Endothelial cell of umbilical vein (primary cell): ENCODE measurements at regions not wholly inside any gene's neighbourhood (a gene's known extent, or its start where the extent isn't known, plus 50 kb on each side); places are given as distances from the start of the nearest gene placed in this dataset.

ENCODE experiments used
- BruUV-seq: library from RNA; stranded (reverse); fragments of 400-500 nt; replicated peaks from 2 replicates; lab custom pipeline; 2021; lab: Mats Ljungman, UMichigan
- CTCF ChIA-PET: fragments of 300-600, 350-600 bp; sonication (Branson Sonifier 250); formaldehyde crosslinking; loops from one replicate; lab custom pipeline; 2021; ENCODE audit warnings: antibody characterized with exemption, inconsistent platforms; lab: Charles Lee
- POLR2A ChIA-PET: fragments of 300-600, 350-600 bp; sonication (Branson Sonifier 250); formaldehyde crosslinking; loops from one replicate; lab custom pipeline; 2021; ENCODE audit warnings: antibody characterized with exemption, inconsistent platforms; lab: Charles Lee
- DNase-seq: peaks from one replicate; pipeline ENCODE4 v3.0.0-alpha.2; 2011; ENCODE audit warnings: low read depth, low spot score
- FAIRE-seq: peaks from 2 replicates; lab custom pipeline; 2011; peaks lifted over from hg19 to GRCh38; lab: Jason Lieb, UNC
- H2AFZ ChIP-seq: 2 replicates; pipeline ENCODE4 v1.6.0; 2012; ENCODE audit warnings: low read depth, low read length, control low read depth, inconsistent platforms
- H3K27ac ChIP-seq: 2 replicates; pipeline ENCODE4 v1.5.1; 2011; ENCODE audit warnings: low read depth, mild to moderate bottlenecking, control low read depth, low read length, moderate library complexity; ENCODE audit not compliant: insufficient read depth
- H3K27me3 ChIP-seq, 2 experiments: 2 replicates each; pipeline versions ENCODE4 v1.6.0 to v1.6.1; 2011; ENCODE audit warnings: low read length in 2 of 2, mixed read lengths in 1 of 2; ENCODE audit not compliant: control insufficient read depth in 2 of 2, insufficient read depth in 2 of 2
- H3K36me3 ChIP-seq, 2 experiments: 2 replicates in 1 of 2; 3 replicates in 1 of 2; pipeline ENCODE4 v1.5.1; 2011; ENCODE audit warnings: low read length in 2 of 2, mild to moderate bottlenecking in 1 of 2, moderate library complexity in 1 of 2; ENCODE audit not compliant: control insufficient read depth in 2 of 2, insufficient read depth in 2 of 2; ENCODE audit errors: extremely low read depth in 1 of 2
- H3K4me1 ChIP-seq: 3 replicates; pipeline ENCODE4 v1.5.1; 2011; ENCODE audit warnings: mild to moderate bottlenecking, low read length; ENCODE audit not compliant: control insufficient read depth, insufficient read depth; ENCODE audit errors: extremely low read depth
- H3K4me2 ChIP-seq: 2 replicates; pipeline ENCODE4 v1.6.1; 2011; ENCODE audit warnings: low read length, control low read depth, mixed read lengths; ENCODE audit not compliant: insufficient read depth
- H3K4me3 ChIP-seq, 3 experiments: fragments of 200-600 bp in 1 of 3; sonication (generic), shearing (Covaris generic) in 1 of 3; replicated peaks in 1 of 3; 2 replicates each; pipeline ENCODE4 v1.5.1; 2011 to 2016; ENCODE audit warnings: control low read depth in 3 of 3, low read length in 3 of 3, mild to moderate bottlenecking in 2 of 3, inconsistent platforms in 1 of 3, low read depth in 1 of 3, moderate library complexity in 1 of 3; ENCODE audit not compliant: insufficient read depth in 1 of 3
- H3K79me2 ChIP-seq: 2 replicates; pipeline ENCODE4 v1.6.0; 2012; ENCODE audit warnings: low read length, inconsistent platforms; ENCODE audit not compliant: control insufficient read depth, insufficient read depth
- H3K9ac ChIP-seq: replicated peaks from 2 replicates; pipeline ENCODE3; 2011; ENCODE audit warnings: low read length, control low read depth; ENCODE audit not compliant: insufficient read depth; ENCODE audit errors: extremely low read depth
- H3K9me1 ChIP-seq: replicated peaks from 3 replicates; pipeline ENCODE4 v1.6.0; 2011; ENCODE audit warnings: mild to moderate bottlenecking, low read length; ENCODE audit not compliant: control insufficient read depth, insufficient read depth; ENCODE audit errors: extremely low read depth
- H3K9me3 ChIP-seq: replicated peaks from 2 replicates; pipeline ENCODE4 v1.5.1; 2012; ENCODE audit warnings: low read length, inconsistent platforms; ENCODE audit not compliant: control insufficient read depth, insufficient read depth
- H4K20me1 ChIP-seq: replicated peaks from 2 replicates; pipeline ENCODE3; 2011; ENCODE audit warnings: mild to moderate bottlenecking, low read length; ENCODE audit not compliant: control insufficient read depth, insufficient read depth; ENCODE audit errors: extremely low read depth
- EZH2 ChIP-seq: IDR thresholded peaks from 2 replicates; pipeline ENCODE4 v1.6.1; 2012; ENCODE audit warnings: borderline replicate concordance, low read depth, mild to moderate bottlenecking, moderate library complexity, low read length, inconsistent platforms; ENCODE audit not compliant: severe bottlenecking
- FOS ChIP-seq: IDR thresholded peaks from 2 replicates; pipeline ENCODE4 v1.6.1; 2011; ENCODE audit warnings: mild to moderate bottlenecking, low read length, moderate library complexity, borderline replicate concordance; ENCODE audit not compliant: insufficient read depth
- GATA2 ChIP-seq: IDR thresholded peaks from 2 replicates; pipeline ENCODE4 v1.7.0; 2011; ENCODE audit warnings: low read depth, mild to moderate bottlenecking, moderate library complexity, mixed read lengths, low read length; ENCODE audit not compliant: insufficient read length, insufficient read depth
- JUN ChIP-seq: IDR thresholded peaks from 2 replicates; pipeline ENCODE4 v1.6.1; 2011; ENCODE audit warnings: borderline replicate concordance, low read depth; ENCODE audit not compliant: insufficient read length, insufficient read depth
- MYC ChIP-seq: IDR thresholded peaks from one replicate; pipeline ENCODE4 v1.6.1; 2011; ENCODE audit warnings: mild to moderate bottlenecking, low read depth, low read length
- POLR2A ChIP-seq: IDR thresholded peaks from 2 replicates; pipeline ENCODE4 v1.6.1; 2012; ENCODE audit warnings: low read depth, mild to moderate bottlenecking, control low read depth, low read length
- POLR2AphosphoS5 ChIP-seq: IDR thresholded peaks from 2 replicates; pipeline ENCODE4 v1.6.1; 2012; ENCODE audit warnings: low read depth, mild to moderate bottlenecking, control low read depth, low read length, moderate library complexity; ENCODE audit not compliant: insufficient read depth
- dilution Hi-C: fragments of 300-500 bp; cut with MboI; formaldehyde crosslinking; loops from one replicate; pipeline ENCODE4 v1.15.0; 2019; ENCODE audit warnings: low sequenced_read_pairs; ENCODE audit not compliant: extremely low pct_ligation_motif_present
- intact Hi-C: fragments of 100-400 bp; cut with micrococcal nuclease; formaldehyde crosslinking; loops from one replicate; pipeline ENCODE4 v1.10.0; 2022
- TF ChIP-seq, protein P1 (sequence below): IDR thresholded peaks from 2 replicates; pipeline ENCODE4 v1.6.1; 2011; ENCODE audit not compliant: insufficient read depth, insufficient read length
- TF ChIP-seq, protein P2 (sequence below), 2 donors: IDR thresholded peaks; 1 replicate in 1 of 2; 2 replicates in 1 of 2; pipeline ENCODE4 v1.5.1; 2011; ENCODE audit warnings: low read length in 2 of 2, mild to moderate bottlenecking in 2 of 2, moderate library complexity in 2 of 2, control low read depth in 1 of 2, inconsistent platforms in 1 of 2, low read depth in 1 of 2; ENCODE audit not compliant: insufficient read depth in 1 of 2; ENCODE audit errors: extremely low read depth in 1 of 2

DNA sequence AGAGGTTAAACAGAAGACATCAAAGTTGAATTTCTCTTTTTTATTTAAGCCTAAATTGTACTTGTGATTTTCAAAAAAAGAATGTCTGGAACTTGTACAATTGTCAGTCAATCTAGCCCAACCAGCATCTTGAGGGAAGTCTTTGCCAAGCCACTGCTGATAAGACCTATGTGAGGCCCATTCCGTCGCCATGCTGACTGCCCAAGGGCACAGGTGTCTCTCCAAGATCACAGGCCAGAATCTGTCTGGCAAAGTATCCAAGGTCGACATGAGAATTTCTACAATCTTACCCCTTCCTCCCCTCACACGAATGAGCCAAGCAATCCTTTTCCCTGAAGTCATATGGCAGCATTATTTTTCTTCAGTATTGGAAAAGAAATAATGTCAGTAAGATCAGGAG, 614.5 kb downstream of the CBLN4 start:
- Histone ChIP-seq H3K4me1 (no peaks in the 10 kb centered on the region), H3K9ac (no peak overlapping the region), H4K20me1 (no peaks in the 10 kb centered on the region), H3K9me3 (peaks cover 9% of the 10 kb centered on the region), H3K27me3 (no peaks in the 10 kb centered on the region), H3K27ac (no peak overlapping the region), H3K9me1 (no peaks in the 10 kb centered on the region), H2AFZ (no peak overlapping the region), H3K79me2 (no peaks in the 10 kb centered on the region), H3K4me3 (no peak overlapping the region), H3K4me2 (no peak overlapping the region), H3K36me3 (no peaks in the 10 kb centered on the region)
- intact Hi-C loops: no loop called here
- ChIA-PET POLR2A (no interaction called here), CTCF (no interaction called here)
- dilution Hi-C loops: no loop called here
- no TSS peak for BruUV-seq
- TF ChIP-seq GATA2 (no peak), JUN (no peak), MYC (no peak), FOS (no peak), POLR2AphosphoS5 (no peak), EZH2 (no peak), POLR2A (no peak)
- TF ChIP-seq, protein P1, sequence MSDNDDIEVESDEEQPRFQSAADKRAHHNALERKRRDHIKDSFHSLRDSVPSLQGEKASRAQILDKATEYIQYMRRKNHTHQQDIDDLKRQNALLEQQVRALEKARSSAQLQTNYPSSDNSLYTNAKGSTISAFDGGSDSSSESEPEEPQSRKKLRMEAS: no peak
- TF ChIP-seq, protein P2, sequence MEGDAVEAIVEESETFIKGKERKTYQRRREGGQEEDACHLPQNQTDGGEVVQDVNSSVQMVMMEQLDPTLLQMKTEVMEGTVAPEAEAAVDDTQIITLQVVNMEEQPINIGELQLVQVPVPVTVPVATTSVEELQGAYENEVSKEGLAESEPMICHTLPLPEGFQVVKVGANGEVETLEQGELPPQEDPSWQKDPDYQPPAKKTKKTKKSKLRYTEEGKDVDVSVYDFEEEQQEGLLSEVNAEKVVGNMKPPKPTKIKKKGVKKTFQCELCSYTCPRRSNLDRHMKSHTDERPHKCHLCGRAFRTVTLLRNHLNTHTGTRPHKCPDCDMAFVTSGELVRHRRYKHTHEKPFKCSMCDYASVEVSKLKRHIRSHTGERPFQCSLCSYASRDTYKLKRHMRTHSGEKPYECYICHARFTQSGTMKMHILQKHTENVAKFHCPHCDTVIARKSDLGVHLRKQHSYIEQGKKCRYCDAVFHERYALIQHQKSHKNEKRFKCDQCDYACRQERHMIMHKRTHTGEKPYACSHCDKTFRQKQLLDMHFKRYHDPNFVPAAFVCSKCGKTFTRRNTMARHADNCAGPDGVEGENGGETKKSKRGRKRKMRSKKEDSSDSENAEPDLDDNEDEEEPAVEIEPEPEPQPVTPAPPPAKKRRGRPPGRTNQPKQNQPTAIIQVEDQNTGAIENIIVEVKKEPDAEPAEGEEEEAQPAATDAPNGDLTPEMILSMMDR (IDR thresholded peaks at IDR 0.05; ENCODE audit: extremely low read depth in 1 of 2, insufficient read depth in 1 of 2, low read depth in 1 of 2, low read length in 2 of 2): no peak
- no peak for FAIRE-seq
- DNase-seq: no peak
